Cerebellar nuclear complex (tissue), 1 donor: ENCODE measurements at regions not wholly inside any gene's neighbourhood (a gene's known extent, or its start where the extent isn't known, plus 50 kb on each side); places are given as distances from the start of the nearest gene placed in this dataset.
"Not testable (repeated sequence)": the region's sequence is repeated elsewhere in the genome, so short reads cannot be mapped to it uniquely, and the experiment has no call there.

Experiments
- DNase-seq, 2 experiments: peaks; one replicate each; lab custom pipeline; 2025; lab: John Stamatoyannopoulos, UW

GRCh38 chr12:54105809-54106208, 52.2 kb downstream of the HOXC4 start:
- not testable (repeated sequence) for DNase-seq

GRCh38 chr12:54106252-54106651, 52.6 kb downstream of the HOXC4 start:
- not testable (repeated sequence) for DNase-seq

- not testable (repeated sequence) for DNase-seq
Observed at GRCh38 chr12:54106803-54107579, 53.4 kb downstream of the HOXC4 start.

GRCh38 chr12:54112336-54112735, 58.7 kb downstream of the HOXC4 start:
- peak; percentile 11 to 23 for DNase-seq

GRCh38 chr12:54116055-54116454, 62.4 kb downstream of the HOXC4 start:
- DNase-seq: not testable (repeated sequence)

- DNase-seq: not testable (repeated sequence)
Observed at GRCh38 chr12:54117392-54117791, 63.8 kb downstream of the HOXC4 start.

- DNase-seq: not testable (repeated sequence)
Observed at GRCh38 chr12:54119082-54119481, 65.4 kb downstream of the HOXC4 start.

- DNase-seq: not testable (repeated sequence)
Observed at GRCh38 chr12:54123981-54124380, 64.8 kb downstream of the SMUG1 start.

GRCh38 chr12:54125708-54126028, 63.1 kb downstream of the SMUG1 start:
- DNase-seq: not testable (repeated sequence)

- DNase-seq: no peak
Observed at GRCh38 chr12:54126029-54126695, 62.6 kb downstream of the SMUG1 start.

GRCh38 chr12:54126696-54127537, 61.9 kb downstream of the SMUG1 start:
- no peak for DNase-seq

- no peak for DNase-seq
Observed at GRCh38 chr12:54127538-54128259, 61.1 kb downstream of the SMUG1 start.

- DNase-seq: no peak
Observed at GRCh38 chr12:54128416-54128815, 60.4 kb downstream of the SMUG1 start.

GRCh38 chr12:54129028-54129903, 59.5 kb downstream of the SMUG1 start:
- no peak for DNase-seq
